ENCODE measurements at regions not wholly inside any gene's neighbourhood (a gene's known extent, or its start where the extent isn't known, plus 50 kb on each side); places are given as distances from the start of the nearest gene placed in this dataset.

- H3K4me2 ChIP-seq (ENCODE audit: insufficient read depth, insufficient read length, low read length): no peak overlapping the region
- H4K91ac ChIP-seq (ENCODE audit: insufficient read length, low read depth, low read length): no peak overlapping the region
- no peak overlapping the region for H3K56ac ChIP-seq (ENCODE audit: insufficient read length, low read depth, low read length)
- no peak overlapping the region for H2BK5ac ChIP-seq (ENCODE audit: insufficient read length, low read length)
- H3K9me3 ChIP-seq (ENCODE audit: control insufficient read depth, low read depth, low read length): no peaks in the 10 kb centered on the region
- H3K36me3 Mint-ChIP-seq (ENCODE audit: insufficient read depth in 1 of 3, low read depth in 3 of 3): no peaks in the 10 kb centered on the region
- no peaks in the 10 kb centered on the region for H3K27me3 Mint-ChIP-seq (ENCODE audit: low read depth)
- no peak overlapping the region for H2BK120ac ChIP-seq (ENCODE audit: low read depth, low read length, poor library complexity, severe bottlenecking)
- no peak overlapping the region for H3K4me3 Mint-ChIP-seq
- no peaks in the 10 kb centered on the region for H3K27me3 ChIP-seq (ENCODE audit: insufficient read depth, low read length)
- no peak overlapping the region for H2BK12ac ChIP-seq (ENCODE audit: insufficient read length, low read depth, low read length)
- no peak overlapping the region for H2BK20ac ChIP-seq (ENCODE audit: low read depth, low read length, poor library complexity, severe bottlenecking)
- no peak for DNase-seq
- no peak overlapping the region for H2BK15ac ChIP-seq (ENCODE audit: low read depth, low read length)
- H3K23me2 ChIP-seq (ENCODE audit: insufficient read length, low read depth, low read length, poor library complexity, severe bottlenecking): no peaks in the 10 kb centered on the region
- H3K18ac ChIP-seq (ENCODE audit: insufficient read length, low read depth, low read length): no peak overlapping the region
- 0 out of 7 replicates have a peak overlapping the region, but pooled peaks of 1 of the 3 experiments have one; percentile 65 for H3K27ac Mint-ChIP-seq
- peaks cover 9 to 12% of the 10 kb centered on the region in 2 experiments for H3K4me1 Mint-ChIP-seq
- H2AK5ac ChIP-seq (ENCODE audit: insufficient read length, low read length): no peak overlapping the region
- no CpG with 5 or more reads among the region's 3 CpGs for WGBS (ENCODE audit: extremely low coverage, insufficient read length, low lambda C conversion rate)
- H3K79me1 ChIP-seq (ENCODE audit: insufficient read depth, low read depth, low read length, poor library complexity, severe bottlenecking): no peaks in the 10 kb centered on the region
- H4K20me1 ChIP-seq (ENCODE audit: control insufficient read depth, insufficient read depth, insufficient read length): no peaks in the 10 kb centered on the region
- TF ChIP-seq, protein P1, sequence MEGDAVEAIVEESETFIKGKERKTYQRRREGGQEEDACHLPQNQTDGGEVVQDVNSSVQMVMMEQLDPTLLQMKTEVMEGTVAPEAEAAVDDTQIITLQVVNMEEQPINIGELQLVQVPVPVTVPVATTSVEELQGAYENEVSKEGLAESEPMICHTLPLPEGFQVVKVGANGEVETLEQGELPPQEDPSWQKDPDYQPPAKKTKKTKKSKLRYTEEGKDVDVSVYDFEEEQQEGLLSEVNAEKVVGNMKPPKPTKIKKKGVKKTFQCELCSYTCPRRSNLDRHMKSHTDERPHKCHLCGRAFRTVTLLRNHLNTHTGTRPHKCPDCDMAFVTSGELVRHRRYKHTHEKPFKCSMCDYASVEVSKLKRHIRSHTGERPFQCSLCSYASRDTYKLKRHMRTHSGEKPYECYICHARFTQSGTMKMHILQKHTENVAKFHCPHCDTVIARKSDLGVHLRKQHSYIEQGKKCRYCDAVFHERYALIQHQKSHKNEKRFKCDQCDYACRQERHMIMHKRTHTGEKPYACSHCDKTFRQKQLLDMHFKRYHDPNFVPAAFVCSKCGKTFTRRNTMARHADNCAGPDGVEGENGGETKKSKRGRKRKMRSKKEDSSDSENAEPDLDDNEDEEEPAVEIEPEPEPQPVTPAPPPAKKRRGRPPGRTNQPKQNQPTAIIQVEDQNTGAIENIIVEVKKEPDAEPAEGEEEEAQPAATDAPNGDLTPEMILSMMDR (conservative IDR thresholded peaks at IDR 0.05): no peak
- H4K8ac ChIP-seq (replicated peaks; ENCODE audit: insufficient read length, low read depth, low read length): no peak overlapping the region
- H2AFZ ChIP-seq (ENCODE audit: low read length): no peak overlapping the region
- no peak overlapping the region for H4K5ac ChIP-seq (ENCODE audit: insufficient read length, low read depth, low read length)
- no peak overlapping the region for H3T11ph ChIP-seq (ENCODE audit: low read length)
- no peak overlapping the region for H3K23ac ChIP-seq (ENCODE audit: insufficient read length, low read depth, low read length)
- no peaks in the 10 kb centered on the region for H3K79me2 ChIP-seq (ENCODE audit: insufficient read depth, low read length)
- no peak overlapping the region for H3K27ac ChIP-seq (ENCODE audit: insufficient read length, low read depth, low read length)
- H3K4me1 ChIP-seq (ENCODE audit: insufficient read depth, low read length): no peaks in the 10 kb centered on the region; the same call in 1 of the 2 replicates
- no peak overlapping the region for H3K4ac ChIP-seq (ENCODE audit: low read depth, low read length)
- no peaks in the 10 kb centered on the region for H3K9me3 Mint-ChIP-seq
- no peak overlapping the region for H3K9ac ChIP-seq (ENCODE audit: extremely low read depth, insufficient read length, low read length)
- H3K14ac ChIP-seq (ENCODE audit: insufficient read depth, low read length): no peak overlapping the region
Observed at GRCh38 chr5:60208716-60209115, 315.2 kb upstream of the PDE4D start.

Measured in H9 (cell line).